NOMO-1 (cell line): ENCODE measurements at regions not wholly inside any gene's neighbourhood (a gene's known extent, or its start where the extent isn't known, plus 50 kb on each side); places are given as distances from the start of the nearest gene placed in this dataset.

Experiments
- DNase-seq, 2 experiments: peaks; one replicate each; lab custom pipeline; 2025; ENCODE audit not compliant: unreplicated experiment in 2 of 2; lab: John Stamatoyannopoulos, UW

DNA sequence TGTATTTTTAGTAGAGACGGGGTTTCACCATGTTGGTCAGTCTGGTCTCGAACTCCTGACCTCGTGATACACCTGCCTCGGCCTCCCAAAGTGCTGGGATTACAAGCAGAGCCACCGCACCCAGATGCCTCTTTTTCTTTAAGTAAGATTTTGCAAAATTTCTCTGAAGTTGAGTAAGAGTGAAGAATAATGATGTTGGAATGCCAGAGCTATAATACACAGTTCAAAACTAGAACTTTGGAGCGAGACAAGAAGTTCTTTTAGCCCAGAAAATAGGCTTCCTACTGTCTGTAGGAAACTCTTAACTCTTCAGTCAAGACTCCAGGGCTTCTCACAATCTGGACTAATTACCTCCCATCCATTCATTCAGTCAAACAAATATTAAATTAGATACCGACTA lies 51.4 kb downstream of the MARCHF4 start:
- no peak for DNase-seq

DNA sequence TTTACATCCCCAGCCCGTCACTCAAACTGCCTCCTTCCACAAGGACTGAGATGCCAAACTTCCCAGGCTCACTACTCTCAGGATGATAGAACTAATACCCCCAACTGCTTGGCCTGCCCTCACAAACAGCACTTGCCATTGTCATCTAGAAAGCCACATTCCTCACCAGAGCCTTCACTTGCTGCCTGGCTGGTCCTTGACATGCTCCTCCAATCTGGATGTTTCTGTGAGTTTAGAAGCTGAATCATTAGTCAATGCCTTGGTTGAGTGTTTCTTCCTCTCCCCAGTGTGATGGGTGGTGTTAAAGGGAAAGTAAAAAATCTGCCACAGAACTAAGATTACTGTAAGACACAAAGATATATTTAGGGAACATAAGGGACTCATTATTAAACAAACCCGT lies 52.5 kb downstream of the MARCHF4 start:
- no peak for DNase-seq

GRCh38 chr2:216318521-216318874 lies 53.8 kb downstream of the MARCHF4 start:
- no peak for DNase-seq

DNA sequence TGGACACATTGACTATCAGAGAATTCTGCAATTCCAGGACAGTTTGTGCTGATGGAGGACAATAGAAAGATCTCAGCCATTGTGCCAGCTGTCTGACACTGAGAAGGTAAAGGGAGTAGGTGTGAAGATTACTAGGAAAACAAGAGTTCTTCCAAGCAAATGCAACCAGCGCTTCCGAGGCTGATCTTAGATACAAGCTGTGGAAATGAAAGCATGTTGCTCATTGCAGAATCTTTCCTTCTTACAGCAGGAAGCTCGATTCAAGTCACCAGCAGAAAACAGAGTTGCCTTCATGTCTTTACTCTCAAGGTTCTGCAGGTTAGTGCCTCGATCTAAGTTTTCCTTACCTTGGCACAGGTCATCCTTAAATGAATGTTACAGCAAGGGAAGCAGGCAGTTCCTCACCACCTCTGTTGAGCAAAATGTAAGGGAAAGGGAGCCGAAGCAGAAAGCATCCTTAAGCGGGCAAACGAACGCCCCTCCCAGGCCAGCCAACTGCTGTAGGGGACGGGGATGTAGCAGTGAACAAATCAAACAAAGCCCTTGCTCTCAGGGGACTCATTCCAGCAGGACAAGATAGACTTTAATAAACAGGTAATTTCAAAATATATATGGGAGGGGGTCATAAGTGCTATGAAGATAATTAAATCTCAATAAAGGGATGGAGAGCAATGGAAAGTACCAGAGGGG lies 54.3 kb downstream of the MARCHF4 start:
- DNase-seq, result no peak

DNA sequence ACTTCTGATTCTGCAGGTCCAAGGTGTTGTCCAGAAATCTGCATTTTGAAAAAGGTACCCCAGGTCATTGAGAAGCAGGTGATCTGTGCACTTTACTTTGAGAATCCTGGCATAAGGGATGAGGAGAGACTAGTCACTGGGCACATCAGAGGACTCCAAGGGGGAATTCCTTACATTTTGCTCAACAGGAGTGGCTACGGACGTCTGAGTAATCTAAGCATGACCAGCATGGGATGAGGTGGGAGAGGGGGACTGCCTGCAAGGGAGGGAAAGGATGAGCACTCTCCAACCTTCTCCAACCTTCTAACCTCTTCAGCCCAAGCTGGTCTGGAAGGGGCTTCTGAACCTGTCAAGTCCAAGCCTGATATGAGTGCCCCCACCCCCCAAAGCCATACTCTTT lies 55.5 kb downstream of the MARCHF4 start:
- DNase-seq, result no peak

DNA sequence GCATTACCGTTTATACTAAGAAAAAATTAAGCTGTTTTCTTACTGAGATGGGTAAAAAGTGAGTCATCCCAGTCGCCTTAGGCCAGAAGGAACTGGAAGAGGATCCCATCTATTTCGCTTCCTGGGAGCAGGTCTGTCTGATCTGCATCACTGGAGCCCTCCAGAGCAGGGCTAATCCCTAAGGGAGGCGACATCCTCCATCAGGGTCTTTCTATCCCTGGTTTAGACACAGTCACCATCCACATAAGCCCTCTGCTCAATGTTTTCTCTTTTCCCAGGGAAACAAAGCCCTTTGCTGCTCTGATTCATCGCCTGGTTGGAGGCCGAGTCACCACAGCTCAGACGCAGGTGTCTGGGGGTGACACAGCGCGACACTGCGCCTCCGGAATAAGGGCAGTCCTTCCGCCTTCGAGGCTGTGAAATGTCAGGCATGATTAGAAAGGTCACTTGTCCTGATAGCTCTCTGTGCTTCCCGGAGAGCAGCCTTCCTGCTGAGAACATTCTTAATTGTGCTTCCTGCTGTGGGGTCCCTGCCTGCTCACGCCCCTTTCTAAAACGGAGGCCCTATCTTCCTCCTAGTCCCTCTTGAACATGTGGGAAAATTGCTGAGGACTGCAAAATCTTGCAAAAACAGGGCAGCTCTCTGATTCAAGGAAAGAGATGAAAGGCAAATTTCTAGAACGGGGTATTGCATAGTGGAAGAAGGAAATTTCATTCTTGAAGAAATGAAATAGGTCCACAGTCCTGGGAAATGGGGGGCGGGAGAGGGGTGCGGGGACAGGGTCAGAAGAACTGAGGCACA lies 56.3 kb downstream of the MARCHF4 start:
- DNase-seq, result no peak

DNA sequence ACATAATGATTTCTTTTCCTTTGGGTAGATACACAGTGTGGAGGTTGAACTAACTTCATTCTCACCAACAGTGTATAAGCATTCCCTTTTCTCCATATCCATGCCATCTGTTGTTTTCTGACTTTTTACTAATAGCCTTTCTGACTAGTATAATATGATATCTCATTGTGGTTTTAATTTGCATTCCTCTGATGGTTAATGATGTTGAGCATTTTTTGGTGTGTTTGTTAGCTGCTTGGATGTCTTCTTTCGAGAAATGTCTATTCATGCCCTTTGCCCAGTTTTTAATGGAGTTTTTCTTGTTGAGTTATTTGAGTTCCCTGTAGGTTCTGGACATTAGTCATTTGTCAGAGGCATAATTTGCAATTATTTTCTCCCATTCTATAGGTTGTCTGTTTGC lies 59.8 kb downstream of the MARCHF4 start:
- no peak for DNase-seq

DNA sequence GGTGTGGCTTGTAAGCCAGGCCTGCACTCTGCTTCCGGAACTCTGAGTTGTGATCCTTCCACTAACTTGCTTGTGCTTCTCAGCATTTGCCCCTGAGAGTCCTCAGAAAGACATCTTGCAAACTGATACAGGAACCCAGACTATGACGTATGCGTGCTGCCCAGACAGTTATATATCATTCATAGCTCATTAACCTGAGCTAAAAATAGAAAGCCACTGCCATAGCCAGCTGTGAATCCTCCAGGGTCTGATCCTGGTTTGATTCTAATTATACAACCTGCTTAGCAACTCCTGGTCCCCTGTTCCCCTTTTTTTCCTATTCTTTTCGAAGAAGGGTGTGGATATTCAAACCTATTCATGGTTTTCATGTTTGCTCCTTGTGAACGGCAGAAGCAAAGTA lies 63.7 kb downstream of the MARCHF4 start:
- no peak for DNase-seq

- no peak for DNase-seq
These were observed 64.8 kb downstream of the MARCHF4 start for GRCh38 chr2:216307496-216307895.

GRCh38 chr2:216306868-216307267 lies 65.4 kb downstream of the MARCHF4 start:
- no peak for DNase-seq

DNA sequence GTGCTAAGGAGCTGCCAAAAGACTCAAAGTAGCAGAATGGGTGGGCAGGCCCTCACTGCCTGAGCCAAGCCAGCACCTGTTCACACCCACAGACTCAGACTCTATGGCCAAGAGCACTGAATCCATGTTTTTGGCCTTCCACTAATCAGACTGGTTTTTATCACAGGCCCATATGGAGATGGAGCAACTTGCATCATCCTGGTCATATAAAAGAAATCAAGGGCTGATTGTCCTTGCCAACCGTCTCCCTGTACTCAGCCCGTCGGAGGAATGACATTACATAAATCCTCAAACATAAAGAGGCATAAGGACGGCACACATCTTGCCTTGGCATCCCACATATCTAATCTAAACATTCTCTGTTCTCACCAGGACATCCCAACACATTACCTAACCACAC lies 66.7 kb downstream of the MARCHF4 start:
- no peak for DNase-seq

DNA sequence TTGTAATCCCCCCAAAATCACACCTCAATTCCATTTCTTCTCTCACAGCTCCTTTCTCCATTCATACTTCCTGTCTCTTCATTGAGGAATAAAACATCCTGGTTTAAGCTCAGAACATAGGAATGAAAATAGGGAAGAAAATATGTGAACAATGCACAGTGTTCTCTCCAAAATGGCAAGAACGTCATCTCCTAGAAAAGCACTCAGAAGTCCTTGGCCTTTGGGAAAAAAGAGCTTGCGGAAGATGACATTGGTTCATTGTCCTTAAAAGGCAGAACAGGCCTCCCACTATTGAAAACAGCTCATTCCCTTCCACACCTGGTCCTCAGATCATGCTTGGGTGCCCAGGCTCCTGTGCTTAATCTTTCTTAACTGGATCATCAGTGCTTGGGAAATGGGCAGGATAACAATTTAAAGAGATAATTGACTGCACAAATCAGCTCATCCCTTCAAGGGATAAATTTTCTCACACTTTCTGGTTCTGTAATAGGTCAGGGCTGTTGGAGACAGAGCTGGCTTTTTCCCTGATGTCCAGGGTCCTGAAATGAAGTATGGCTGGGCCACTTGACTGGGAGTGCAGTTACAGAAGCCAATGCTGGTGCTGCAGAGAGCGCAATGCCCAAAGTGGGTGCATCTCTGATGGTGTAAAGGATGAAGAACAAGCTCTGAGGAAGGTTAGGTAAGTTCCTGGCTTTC lies 69.2 kb downstream of the MARCHF4 start:
- DNase-seq, result no peak

DNA sequence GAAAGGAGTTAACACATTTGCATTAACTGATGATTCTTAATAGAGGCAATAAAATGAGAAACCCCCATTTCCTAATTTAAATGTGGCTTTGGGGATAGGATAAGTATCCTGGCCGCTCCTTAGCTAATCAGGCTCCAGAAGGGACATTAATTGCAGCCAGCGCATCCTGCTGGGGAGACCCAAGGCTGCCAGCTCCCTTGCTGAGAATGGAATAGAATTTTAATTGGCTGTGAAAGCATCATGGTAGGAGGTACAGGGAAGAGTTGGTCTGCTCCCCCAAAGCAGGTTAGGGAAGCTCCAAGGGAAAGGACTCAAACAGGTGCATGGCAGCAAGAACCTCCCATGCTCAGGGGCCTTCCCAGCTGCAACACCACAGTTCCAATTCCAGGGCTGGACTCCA lies 71.4 kb downstream of the MARCHF4 start:
- DNase-seq, result no peak

DNA sequence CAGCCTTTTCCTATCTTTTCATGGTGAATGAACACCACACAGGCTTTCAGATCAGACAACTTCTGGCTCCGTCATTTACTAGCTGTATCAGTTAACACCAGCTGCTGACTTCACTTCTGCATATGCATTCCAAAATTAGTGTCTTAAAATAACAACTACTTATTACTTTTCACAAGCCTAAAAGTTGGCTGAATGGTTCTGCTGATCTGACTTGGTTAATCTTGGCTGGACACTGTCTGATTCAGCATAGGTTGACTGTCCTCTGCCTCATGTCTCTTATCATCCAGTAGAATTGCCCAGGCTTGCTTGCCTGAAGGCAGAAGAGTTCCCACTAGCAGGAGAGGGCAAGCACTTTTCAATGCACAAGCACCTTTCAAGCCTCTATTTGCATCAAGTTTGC lies 72.7 kb downstream of the MARCHF4 start:
- no peak for DNase-seq

DNA sequence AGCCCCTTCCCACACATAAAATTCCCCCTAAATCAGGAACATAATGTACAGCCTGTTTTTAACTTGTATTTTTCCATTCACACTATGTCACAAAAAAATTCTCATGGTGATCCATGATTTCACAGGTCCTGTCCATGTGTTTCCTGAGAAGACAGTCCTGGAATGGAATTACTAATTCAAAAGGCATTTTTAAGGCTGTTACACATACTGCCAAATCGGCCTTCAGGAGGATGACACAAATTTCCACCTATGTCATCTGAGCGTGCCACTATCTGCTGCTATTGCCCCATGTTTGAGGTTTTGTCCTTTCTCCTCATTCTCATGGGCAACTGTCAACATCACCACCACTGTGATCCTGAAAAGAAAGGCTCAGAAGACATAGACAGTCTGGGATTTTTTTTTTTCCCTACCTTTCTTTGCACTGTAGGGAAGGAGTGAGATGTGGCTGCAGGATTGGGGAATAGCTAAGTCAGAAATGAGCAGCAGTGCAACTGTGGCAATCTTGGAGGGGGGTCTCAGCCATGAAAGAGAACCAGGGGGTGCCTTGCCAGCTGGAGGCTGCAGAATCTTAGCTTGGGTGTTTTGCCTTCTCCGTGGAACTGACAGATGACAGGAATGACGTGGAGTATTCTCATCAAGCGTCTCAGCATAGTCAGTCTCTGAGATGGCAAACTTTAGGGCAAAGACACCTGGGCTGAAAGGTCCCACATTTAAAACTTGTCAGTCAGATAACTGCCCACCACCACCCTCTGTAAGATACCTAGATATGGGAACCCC lies 73.4 kb downstream of the MARCHF4 start:
- no peak for DNase-seq

GRCh38 chr2:216296856-216297255 lies 75.4 kb downstream of the MARCHF4 start:
- DNase-seq, result no peak

- DNase-seq, result no peak
These were observed 78.0 kb downstream of the MARCHF4 start for GRCh38 chr2:216294305-216294704.

DNA sequence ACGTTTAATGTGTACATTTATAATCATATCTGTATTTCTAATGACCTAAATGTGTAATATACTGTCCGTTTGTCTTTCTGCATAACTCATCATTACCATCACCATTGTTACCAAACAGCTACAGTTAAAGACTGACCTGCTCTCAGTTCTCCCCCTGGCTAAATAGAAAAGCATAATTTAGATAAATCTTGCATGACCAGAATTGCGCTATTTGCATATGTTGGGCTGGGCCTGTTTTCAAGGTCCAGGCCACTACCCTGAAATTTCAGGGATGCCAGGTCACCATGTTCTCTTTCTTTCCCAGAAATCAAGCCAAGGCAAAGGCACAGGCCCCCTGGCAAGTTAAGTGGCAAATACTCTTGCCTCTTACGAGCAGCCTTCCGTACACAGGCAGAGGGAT lies 78.4 kb downstream of the MARCHF4 start:
- DNase-seq, result no peak

- no peak for DNase-seq
These were observed 79.4 kb downstream of the MARCHF4 start for GRCh38 chr2:216292886-216293301.

DNA sequence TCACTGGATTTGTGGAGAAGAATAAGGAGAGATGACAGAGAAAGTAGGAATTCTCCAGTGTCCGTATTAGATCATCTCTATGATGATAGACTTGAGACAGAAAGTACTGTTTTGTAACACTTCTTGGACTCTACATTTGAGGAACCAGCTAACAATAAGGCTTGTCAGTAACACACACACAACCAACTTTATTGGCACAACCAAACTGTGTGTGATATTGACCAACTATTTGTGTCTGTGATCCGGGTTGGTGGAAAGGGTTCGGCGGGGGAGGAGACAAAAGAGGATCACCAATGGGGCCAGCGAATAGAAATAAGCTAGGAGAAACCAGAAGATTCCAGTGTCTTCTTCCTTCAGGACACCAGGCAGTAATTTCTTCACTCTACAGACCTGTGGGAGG lies 79.8 kb downstream of the MARCHF4 start:
- no peak for DNase-seq

- DNase-seq, result no peak
These were observed 82.8 kb downstream of the MARCHF4 start for GRCh38 chr2:216289470-216289869.
